Activated CD4-positive, alpha-beta T cell treated with anti-CD3 and anti-CD28 coated beads, Interleukin-2, Interleukin-6, amounts not matched to agents 100 ng/mL and 50 ng/mL, durations not matched to agents 16 hours and 8 hours (primary cell): ENCODE measurements at regions not wholly inside any gene's neighbourhood (a gene's known extent, or its start where the extent isn't known, plus 50 kb on each side); places are given as distances from the start of the nearest gene placed in this dataset.

Source experiments
- DNase-seq: peaks from one replicate; pipeline ENCODE4 v3.0.0-alpha.2; 2020

- no peak for DNase-seq
Measured at GRCh38 chr6:125499535-125499934, 197.8 kb upstream of the HDDC2 start.

DNA sequence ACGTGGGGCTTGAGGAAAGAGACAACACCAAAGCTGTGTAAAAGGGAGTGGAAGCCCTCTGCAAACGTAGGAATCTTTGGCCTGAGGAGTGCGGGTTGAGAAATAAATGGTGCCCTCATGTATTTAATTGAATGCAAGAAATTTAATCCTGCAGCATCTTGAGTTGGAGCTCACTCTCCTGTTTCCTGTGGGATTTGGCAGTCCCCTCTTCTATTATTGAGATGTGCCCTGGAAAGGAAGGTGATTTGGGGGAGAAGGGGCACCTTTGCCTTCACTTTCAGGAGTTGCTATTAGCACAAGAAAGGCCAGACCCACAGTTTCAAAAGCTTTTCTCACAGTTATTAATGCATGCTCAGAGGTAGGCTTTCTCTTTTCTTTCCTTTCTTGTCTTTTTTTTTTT lies 201.4 kb upstream of the HDDC2 start:
- no peak for DNase-seq

GRCh38 chr6:125507987-125508655 lies 206.4 kb upstream of the HDDC2 start:
- no peak for DNase-seq

- DNase-seq: no peak
Measured at GRCh38 chr6:125508793-125509192, 207.0 kb upstream of the HDDC2 start.

DNA sequence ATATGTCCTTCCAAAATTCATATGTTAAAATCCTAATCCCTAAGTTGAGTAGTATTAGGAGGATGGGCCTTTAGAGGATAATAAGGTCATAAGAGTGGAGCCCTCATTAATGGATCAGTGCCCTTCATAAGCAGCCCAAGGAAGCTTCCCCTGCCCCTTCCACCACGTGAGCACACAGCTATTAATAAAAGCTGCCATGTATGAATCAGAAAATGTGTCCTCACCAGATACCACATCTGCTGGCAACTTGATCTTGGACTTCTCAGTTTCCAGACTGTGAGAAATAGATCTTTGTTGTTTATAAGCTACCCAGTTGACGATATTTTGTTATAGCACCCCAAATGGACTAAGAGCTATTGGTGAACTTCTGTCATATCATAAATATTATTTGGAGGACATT lies 207.7 kb upstream of the HDDC2 start:
- DNase-seq: no peak

- DNase-seq: no peak
Measured at GRCh38 chr6:125510405-125510804, 208.6 kb upstream of the HDDC2 start.

DNA sequence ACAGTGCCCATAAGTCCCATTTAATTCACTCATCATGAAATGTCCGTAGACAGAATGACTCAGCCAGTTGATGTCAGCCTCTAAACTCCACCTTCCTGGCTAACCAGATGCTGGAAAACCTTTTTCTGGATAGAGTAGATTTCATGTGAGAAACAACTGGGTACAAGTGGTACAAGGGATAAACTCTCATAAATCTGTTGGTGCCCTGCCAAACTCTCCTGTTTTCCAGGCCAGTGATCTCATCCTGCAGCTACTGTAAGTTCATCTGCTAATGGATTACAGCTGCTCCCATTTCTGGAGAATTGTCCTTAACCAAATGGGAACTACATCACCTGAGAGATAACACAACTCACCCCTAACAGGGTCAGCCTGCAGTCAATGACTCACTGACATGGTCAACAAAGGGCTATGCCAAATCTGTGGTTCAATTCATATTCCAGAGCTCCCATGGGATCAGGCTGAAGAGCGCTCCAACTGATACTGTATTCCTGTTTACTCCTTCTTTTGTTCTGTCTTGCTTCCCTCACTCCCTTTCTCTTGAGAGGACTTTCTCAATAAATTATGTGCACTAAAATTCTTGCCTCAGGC lies 210.1 kb upstream of the HDDC2 start:
- no peak for DNase-seq

DNA sequence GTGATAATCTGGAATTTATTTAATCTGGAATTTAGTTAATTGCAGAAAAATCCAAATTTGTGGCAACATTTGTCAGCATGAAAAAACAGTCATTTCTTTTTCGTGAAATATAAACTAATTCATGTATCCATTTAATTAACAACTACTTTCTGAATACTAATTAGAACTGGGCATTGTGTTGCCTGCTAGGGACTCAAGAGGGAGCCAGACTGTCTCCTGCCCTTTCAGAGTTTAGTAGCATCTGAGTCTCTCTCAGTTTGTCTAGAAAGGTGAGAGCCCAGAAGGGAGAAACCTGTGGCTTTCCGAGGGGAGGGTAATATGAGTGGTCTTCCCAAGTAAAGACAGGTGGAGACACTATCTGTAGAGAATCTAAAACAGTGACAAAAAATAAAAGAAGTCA lies 210.9 kb upstream of the HDDC2 start:
- peak; percentile 1 for DNase-seq

DNA sequence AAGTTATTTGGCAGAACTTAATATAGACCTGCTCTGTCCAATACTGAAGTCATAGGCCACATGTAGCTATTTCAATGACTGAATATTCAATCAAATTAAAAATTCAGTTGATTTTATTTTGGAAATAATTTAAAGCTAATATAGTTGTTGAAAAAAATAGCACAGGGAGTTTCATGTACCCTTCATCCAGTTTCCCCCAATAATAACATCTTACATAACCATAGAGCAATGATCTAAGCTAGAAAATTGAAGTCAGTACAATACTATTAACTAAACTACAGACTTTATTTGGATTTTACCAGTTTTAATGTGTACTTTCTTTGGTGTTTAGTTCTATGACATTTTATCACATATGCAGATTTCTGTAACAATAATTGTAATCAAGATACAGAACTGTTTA lies 212.2 kb upstream of the HDDC2 start:
- no peak for DNase-seq

GRCh38 chr6:125516644-125517043 lies 214.9 kb upstream of the HDDC2 start:
- DNase-seq: no peak

DNA sequence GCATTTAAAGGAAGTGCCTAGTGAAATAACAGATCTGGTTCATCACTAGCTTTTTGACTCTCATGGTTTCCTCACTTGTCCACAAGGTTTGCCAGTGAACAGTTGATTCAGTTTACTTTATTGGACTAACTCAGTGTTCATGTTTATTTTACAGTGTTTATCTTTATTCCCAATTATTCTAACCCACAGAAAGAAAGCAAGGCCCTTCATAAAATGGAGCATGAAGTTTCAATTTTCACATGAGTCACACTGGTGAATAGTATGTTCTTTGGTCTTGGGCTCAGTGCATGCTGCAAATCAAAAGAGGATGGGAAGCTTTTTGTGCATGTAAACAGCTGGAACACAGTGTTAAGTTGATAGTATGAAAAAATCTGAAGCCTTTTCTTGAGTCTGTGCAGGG lies 217.6 kb upstream of the HDDC2 start:
- DNase-seq: no peak

DNA sequence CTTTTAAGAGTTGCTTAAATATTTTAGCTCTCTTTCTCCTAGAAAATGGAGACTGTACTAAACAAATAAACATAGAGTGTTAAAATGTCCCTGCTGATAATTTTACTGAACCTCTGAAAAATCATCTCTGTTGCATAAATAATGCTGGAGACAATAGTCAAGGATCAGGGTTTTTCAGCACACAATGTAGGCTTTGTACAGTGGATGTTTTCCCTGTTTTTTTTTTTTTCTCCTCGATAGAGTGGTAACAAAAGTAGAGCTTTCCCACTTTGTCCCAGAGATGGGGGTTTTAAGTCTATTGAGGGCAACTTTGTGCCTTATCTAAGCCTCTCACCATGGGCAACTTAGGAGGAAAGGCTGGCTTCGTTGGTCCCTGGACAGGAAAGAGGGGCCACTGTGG lies 222.6 kb upstream of the HDDC2 start:
- DNase-seq: no peak

DNA sequence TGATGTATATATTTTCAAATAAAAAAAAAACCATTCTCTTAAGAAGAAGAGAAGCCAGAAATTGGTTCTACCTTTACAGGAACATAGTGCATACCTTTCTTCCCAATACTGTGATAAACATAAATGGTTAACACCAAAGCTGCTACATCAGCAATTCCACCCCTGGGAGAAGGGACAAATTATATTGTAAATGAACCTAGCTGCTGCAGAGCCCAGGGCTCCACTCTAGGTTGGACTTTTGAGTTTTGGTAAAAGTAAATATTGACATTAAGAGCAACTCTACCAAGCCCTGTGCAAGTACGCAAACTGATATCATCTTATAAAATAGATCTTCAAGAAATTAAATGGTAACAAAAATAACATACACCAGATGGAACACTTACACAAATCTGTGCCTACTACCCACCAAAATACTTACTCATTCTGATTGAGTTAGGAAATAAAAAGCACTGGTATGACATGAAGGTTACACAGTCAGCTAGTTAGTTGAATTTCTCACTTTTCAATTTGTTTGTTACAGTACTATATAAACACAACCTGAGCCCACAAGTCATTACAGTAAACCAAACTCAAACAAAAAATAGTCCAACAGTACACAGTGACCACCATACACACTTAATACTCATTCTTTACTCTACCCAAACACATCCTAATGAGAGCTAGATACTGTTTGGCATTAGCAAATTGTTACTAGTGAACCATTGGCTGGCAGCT lies 223.3 kb upstream of the HEY2 start:
- no peak for DNase-seq

DNA sequence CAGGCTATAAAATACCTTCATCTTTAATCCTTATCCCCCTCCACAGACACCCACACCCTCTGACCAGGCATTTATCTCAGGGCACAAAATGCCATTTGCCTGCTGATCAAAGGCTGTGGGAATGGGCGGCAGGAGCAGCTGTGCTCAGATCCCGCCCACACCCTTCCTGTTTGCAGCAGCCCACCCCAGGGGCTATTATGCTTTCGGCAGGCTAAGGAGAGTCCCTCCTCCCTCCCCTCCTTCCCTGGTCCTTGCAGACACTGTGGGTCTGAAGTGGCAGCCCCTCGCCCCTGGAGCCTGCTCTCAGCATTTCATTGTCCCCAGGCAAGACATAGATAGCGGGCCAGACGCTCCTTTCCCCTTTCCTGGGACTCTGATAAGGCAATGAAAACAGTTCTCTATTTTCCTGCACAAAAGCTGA lies 220.8 kb upstream of the HEY2 start:
- no peak for DNase-seq

- no peak for DNase-seq
Measured at GRCh38 chr6:125529061-125529460, 220.4 kb upstream of the HEY2 start.

GRCh38 chr6:125533710-125534397 lies 215.6 kb upstream of the HEY2 start:
- DNase-seq: no peak

- no peak for DNase-seq
Measured at GRCh38 chr6:125534430-125535263, 214.8 kb upstream of the HEY2 start.

GRCh38 chr6:125537090-125537489 lies 212.3 kb upstream of the HEY2 start:
- DNase-seq: no peak

GRCh38 chr6:125539892-125540291 lies 209.5 kb upstream of the HEY2 start:
- no peak for DNase-seq

- DNase-seq: no peak
Measured at GRCh38 chr6:125544819-125545218, 204.6 kb upstream of the HEY2 start.

- no peak for DNase-seq
Measured at GRCh38 chr6:125546841-125547251, 202.6 kb upstream of the HEY2 start.

- no peak for DNase-seq
Measured at GRCh38 chr6:125547381-125547780, 202.1 kb upstream of the HEY2 start.
